ENCODE measurements at regions not wholly inside any gene's neighbourhood (a gene's known extent, or its start where the extent isn't known, plus 50 kb on each side); places are given as distances from the start of the nearest gene placed in this dataset.

- no peak for TF ChIP-seq CTCF (IDR thresholded peaks at IDR 0.05)
- TF ChIP-seq EZH2 (IDR thresholded peaks at IDR 0.05): no peak
- no peak for TF ChIP-seq EZH2phosphoT487 (IDR thresholded peaks at IDR 0.05)
These were observed 578.3 kb downstream of the CMPK2 start for GRCh38 chr2:6287406-6287805.

Data from neural progenitor cell (in vitro differentiated cells).